ENCODE measurements at regions not wholly inside any gene's neighbourhood (a gene's known extent, or its start where the extent isn't known, plus 50 kb on each side); places are given as distances from the start of the nearest gene placed in this dataset.
A peak's percentile ranks its signal among the peaks of the same experiment; 100 is the strongest.
"Not testable (repeated sequence)": the region's sequence is repeated elsewhere in the genome, so short reads cannot be mapped to it uniquely, and the experiment has no call there.

DNA sequence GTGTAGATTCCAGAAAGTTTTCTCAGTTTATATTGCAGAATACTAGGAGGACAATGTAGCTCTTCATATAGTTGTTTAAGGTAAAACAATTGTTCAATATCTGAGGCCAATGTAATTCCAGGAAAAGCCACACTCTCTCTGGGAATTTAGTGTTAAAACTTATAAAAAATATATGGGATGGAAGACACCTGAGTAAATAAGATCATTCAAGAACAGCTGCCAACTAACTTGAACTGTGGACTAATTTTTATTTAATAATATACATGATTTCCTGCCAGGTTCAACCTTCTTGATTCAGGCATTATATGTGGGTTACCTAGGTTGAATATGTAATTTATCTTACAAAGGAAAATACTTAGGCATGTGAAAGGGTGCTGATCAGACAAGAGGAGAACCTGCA is 841.1 kb upstream of the PRR20A start:
- no peak for DNase-seq

GRCh38 chr13:56314765-56315164 is 826.0 kb upstream of the PRR20A start:
- no peak for DNase-seq

DNA sequence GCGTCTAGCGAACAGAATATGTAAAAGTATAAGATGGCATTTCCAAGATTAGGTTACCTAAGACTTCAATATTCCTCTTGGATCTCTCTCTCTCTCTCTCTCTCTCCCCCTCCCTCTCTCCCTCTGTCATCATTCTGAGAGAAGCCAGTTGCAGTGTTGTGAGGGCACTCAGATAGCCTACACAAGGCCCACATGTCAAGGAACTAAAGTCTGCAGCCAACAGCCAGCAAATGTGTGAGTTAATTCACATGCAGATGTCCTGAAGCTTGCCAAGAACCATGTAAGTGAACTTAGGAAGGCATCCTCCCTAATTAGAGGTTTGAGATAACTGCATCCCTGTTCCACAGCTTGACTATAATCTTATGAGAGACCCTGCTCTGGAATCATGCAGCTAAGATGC is 822.9 kb upstream of the PRR20A start:
- DNase-seq, result no peak

GRCh38 chr13:56332671-56333070 is 808.0 kb upstream of the PRR20A start:
- DNase-seq, result no peak

- DNase-seq, result no peak
Measured at GRCh38 chr13:56335775-56336174, 804.9 kb upstream of the PRR20A start.

- DNase-seq, result no peak
Measured at GRCh38 chr13:56338421-56338820, 802.3 kb upstream of the PRR20A start.

DNA sequence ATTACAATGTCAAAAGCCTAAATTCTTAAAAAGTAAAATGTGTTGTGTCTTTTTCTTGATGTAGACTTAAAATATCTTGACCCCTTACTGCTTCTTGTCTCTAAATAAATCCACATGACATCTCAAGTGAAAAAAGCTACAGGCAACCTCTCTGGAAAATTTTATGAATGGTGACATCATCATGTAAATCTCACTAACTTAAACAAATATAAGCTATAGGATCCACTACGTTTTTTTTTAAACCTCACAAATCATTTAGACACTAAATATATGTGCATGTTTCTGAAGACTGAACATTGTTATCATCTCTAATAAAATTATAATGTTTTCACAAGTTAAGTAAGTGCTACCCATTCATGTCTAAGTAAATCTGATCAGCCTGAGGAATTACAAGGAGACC is 793.7 kb upstream of the PRR20A start:
- DNase-seq, result no peak

- DNase-seq, result no peak
Measured at GRCh38 chr13:56349866-56350265, 790.9 kb upstream of the PRR20A start.

- DNase-seq, result no peak
Measured at GRCh38 chr13:56351041-56351440, 789.7 kb upstream of the PRR20A start.

GRCh38 chr13:56352361-56352760 is 788.4 kb upstream of the PRR20A start:
- no peak for DNase-seq

DNA sequence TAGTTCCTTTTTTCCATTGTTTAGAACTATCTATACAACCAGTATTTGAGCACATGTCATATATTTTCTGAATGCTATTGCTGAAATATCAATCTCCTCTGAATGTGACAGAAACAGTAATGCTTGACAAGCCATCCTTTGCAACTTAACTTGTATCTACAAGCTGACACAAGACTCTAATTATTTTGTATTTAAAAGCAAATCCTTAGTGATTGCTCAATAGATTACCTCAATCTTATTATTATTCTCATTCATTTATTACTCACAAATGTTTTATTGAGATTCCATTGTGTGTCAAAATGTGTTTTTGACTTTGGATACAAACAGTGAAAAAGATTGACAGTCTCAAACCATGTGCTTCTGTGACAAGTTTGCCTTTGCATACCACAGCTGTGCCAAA is 787.8 kb upstream of the PRR20A start:
- no peak for DNase-seq

DNA sequence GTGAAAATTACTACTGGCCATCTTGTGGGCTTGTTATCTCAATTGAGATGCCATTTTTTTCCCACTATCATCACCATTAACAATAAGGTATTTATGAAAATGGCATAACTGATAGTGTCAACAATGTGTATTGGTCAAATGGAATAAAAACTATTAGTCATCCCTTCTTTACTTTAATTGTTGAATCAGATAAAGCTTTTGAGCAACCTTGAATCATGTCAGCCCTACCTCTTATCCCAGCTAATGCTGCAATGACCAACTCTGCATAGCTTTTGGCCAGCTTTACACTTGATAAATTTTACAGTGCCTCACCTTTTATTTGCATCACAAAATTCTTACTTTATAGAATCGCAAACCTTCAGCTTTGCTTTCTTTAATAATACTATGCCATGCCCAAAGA is 784.0 kb upstream of the PRR20A start:
- DNase-seq, result no peak

DNA sequence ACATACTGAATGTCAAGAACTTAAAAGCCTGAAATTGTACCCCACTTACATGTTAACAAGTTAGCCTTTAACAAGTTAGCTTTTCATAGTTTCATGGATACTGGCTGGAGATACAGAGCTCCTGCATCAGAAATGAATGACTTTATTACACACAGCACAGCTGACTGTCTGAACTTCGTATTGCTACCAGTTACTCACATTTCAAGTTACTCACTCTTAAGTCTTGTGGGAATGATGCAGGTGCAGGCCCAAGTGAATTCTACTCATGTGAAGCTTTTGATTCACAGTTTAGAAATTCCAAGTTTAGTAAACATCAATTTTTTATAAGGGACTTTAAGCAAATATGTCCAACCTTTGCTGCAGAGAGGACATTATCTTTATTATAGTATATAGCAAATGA is 762.2 kb upstream of the PRR20A start:
- DNase-seq, result no peak

DNA sequence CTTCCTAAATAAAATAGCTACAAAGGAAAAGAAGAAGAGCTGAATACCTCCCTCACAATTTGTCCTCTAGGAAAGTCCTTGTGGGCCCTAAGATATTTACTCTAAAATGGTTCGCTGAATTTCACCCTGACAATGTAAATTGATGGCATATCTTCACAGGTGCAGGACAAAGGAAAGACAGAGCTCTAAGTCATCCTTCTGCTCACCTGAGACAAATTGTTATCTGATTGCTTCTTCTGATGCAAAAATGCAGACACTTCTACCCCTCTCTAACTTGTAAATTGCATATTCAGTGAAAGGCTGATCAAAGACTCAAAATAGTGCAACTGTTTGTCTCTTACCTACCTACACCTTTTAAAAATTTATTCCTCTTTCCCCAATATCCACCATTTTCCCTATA is 747.2 kb upstream of the PRR20A start:
- DNase-seq, result no peak

DNA sequence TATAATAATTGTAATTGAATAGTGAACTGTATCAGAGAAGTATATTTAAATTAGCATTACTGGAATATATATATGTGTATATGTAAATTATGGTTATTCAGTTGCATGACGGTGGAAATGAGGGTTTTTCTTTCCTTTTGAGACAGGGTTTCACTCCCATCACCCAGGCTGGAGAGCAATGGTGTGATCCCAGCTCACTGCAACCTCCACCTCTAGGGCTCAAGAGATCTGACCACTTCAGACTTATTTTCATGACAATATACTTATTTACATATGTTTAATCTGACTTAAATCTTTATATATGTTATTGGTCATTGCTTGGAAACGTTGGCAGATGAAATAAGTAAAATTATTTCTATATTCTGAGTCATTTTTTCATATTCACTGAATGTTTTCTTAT is 744.4 kb upstream of the PRR20A start:
- DNase-seq, result no peak

- DNase-seq, result peak in 1 of 14 donors; percentile 18
Measured at GRCh38 chr13:56400774-56401173, 739.9 kb upstream of the PRR20A start.

GRCh38 chr13:56412856-56413255 is 727.9 kb upstream of the PRR20A start:
- no peak for DNase-seq

GRCh38 chr13:56424246-56424645 is 716.5 kb upstream of the PRR20A start:
- no peak for DNase-seq

GRCh38 chr13:56457535-56458190 is 683.1 kb upstream of the PRR20A start:
- no peak for DNase-seq

DNA sequence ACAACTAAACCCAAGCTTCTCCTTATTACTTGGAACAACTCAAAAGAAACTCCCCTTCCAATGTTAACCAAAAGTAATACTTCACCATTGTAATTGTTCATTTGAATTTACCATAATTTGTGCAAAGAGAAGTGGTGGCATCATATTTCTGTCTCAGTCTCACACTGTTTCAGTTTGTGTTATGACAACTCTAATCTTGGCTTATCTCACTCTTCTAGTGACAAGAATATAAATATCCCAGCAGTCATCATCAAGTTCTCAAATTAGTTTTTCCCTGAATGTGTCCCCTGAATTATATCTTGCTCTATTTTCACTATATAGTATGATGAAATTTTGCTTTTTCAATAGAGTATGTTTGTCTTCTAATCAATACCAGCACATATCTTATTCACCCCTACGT is 681.4 kb upstream of the PRR20A start:
- no peak for DNase-seq

DNA sequence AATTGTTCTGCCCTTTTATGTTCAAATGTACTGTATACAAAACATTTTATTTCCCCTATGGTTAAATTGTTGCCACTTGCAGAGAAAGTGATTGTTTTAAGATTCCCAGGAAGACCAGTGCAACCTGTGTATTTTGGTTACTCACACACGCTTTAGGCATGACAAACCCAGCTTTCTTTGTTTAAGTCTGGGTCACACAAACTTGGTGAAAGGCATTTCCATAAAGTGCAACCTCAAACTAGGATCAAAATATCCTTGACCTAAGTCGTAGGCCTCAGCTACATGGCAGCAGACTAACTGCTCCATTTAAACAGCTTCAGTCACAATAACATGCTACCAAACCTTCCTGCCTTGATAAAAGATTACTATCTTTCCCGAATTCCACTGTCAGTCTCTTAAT is 639.0 kb upstream of the PRR20A start:
- DNase-seq, result no peak

GRCh38 chr13:56510836-56511235 is 629.9 kb upstream of the PRR20A start:
- DNase-seq, result no peak

GRCh38 chr13:56512336-56512735 is 628.4 kb upstream of the PRR20A start:
- DNase-seq, result not testable (repeated sequence)

GRCh38 chr13:56515441-56515840 is 625.3 kb upstream of the PRR20A start:
- DNase-seq, result no peak
